ENCODE measurements at regions not wholly inside any gene's neighbourhood (a gene's known extent, or its start where the extent isn't known, plus 50 kb on each side); places are given as distances from the start of the nearest gene placed in this dataset.

GRCh38 chr12:127539226-127539858 is 727.6 kb upstream of the TMEM132C start:
- no peak overlapping the region for H3K4me3 ChIP-seq (ENCODE audit: low read depth, low read length)
- no peaks in the 10 kb centered on the region for H3K27me3 ChIP-seq (ENCODE audit: control insufficient read depth, insufficient read depth, low read length)
- H3K36me3 ChIP-seq (ENCODE audit: control insufficient read depth, insufficient read depth, low read length) = no peaks in the 10 kb centered on the region
- TF ChIP-seq CTCF (IDR thresholded peaks at IDR 0.05; ENCODE audit: insufficient read depth, low read length, poor library complexity, severe bottlenecking) = no peak
- DNase-seq (ENCODE audit: low read depth) = no peak

- Histone ChIP-seq H3K36me3 (ENCODE audit: control insufficient read depth, insufficient read depth, low read length) (no peaks in the 10 kb centered on the region), H3K4me3 (ENCODE audit: low read depth, low read length) (no peak overlapping the region), H3K27me3 (ENCODE audit: control insufficient read depth, insufficient read depth, low read length) (no peaks in the 10 kb centered on the region)
- no peak for TF ChIP-seq CTCF (IDR thresholded peaks at IDR 0.05; ENCODE audit: insufficient read depth, low read length, poor library complexity, severe bottlenecking)
- DNase-seq (ENCODE audit: low read depth) = no peak
Measured at GRCh38 chr12:127542391-127542790, 724.6 kb upstream of the TMEM132C start.

- no peak for DNase-seq (ENCODE audit: low read depth)
- no peak for TF ChIP-seq CTCF (IDR thresholded peaks at IDR 0.05; ENCODE audit: insufficient read depth, low read length, poor library complexity, severe bottlenecking)
- Histone ChIP-seq H3K4me3 (ENCODE audit: low read depth, low read length) (no peak overlapping the region), H3K36me3 (ENCODE audit: control insufficient read depth, insufficient read depth, low read length) (no peaks in the 10 kb centered on the region), H3K27me3 (ENCODE audit: control insufficient read depth, insufficient read depth, low read length) (no peaks in the 10 kb centered on the region)
Measured at GRCh38 chr12:127542931-127543330, 724.0 kb upstream of the TMEM132C start.

GRCh38 chr12:127546721-127547505 is 720.1 kb upstream of the TMEM132C start:
- no peak overlapping the region for H3K4me3 ChIP-seq (ENCODE audit: low read depth, low read length)
- TF ChIP-seq CTCF (IDR thresholded peaks at IDR 0.05; ENCODE audit: insufficient read depth, low read length, poor library complexity, severe bottlenecking) = no peak
- no peak for DNase-seq (ENCODE audit: low read depth)

GRCh38 chr12:127548123-127548553 is 718.8 kb upstream of the TMEM132C start:
- Histone ChIP-seq H3K36me3 (ENCODE audit: control insufficient read depth, insufficient read depth, low read length) (no peaks in the 10 kb centered on the region), H3K4me3 (ENCODE audit: low read depth, low read length) (no peak overlapping the region), H3K27me3 (ENCODE audit: control insufficient read depth, insufficient read depth, low read length) (no peaks in the 10 kb centered on the region)
- no peak for DNase-seq (ENCODE audit: low read depth)
- no peak for TF ChIP-seq CTCF (IDR thresholded peaks at IDR 0.05; ENCODE audit: insufficient read depth, low read length, poor library complexity, severe bottlenecking)

More at GRCh38 chr12:127546721-127547505, 720.1 kb upstream of the TMEM132C start:
- Histone ChIP-seq H3K36me3 (ENCODE audit: control insufficient read depth, insufficient read depth, low read length) (no peaks in the 10 kb centered on the region), H3K27me3 (ENCODE audit: control insufficient read depth, insufficient read depth, low read length) (no peaks in the 10 kb centered on the region)
